Hepatocyte (in vitro differentiated cells): ENCODE measurements at regions not wholly inside any gene's neighbourhood (a gene's known extent, or its start where the extent isn't known, plus 50 kb on each side); places are given as distances from the start of the nearest gene placed in this dataset.

Experiments used
- EZH2 ChIP-seq: fragments of 200-600 bp; sonication (generic); IDR thresholded peaks from 2 replicates; pipeline ENCODE4 v1.6.1; 2016; ENCODE audit warnings: antibody characterized with exemption, mild to moderate bottlenecking, borderline replicate concordance
- EZH2phosphoT487 ChIP-seq: fragments of 200-600 bp; sonication (generic); IDR thresholded peaks from one replicate; pipeline ENCODE4 v1.6.1; 2018; ENCODE audit warnings: antibody characterized with exemption, mild to moderate bottlenecking, low read depth, moderate library complexity; ENCODE audit not compliant: unreplicated experiment, severe bottlenecking
- TF ChIP-seq, protein P1 (sequence below): fragments of 200-600 bp; sonication (generic); IDR thresholded peaks from 2 replicates; pipeline ENCODE4 v1.5.1; 2016; ENCODE audit warnings: antibody characterized with exemption, mild to moderate bottlenecking; ENCODE audit not compliant: poor library complexity

GRCh38 chr2:201559067-201559710 is 84.1 kb downstream of the TMEM237 start:
- TF ChIP-seq, protein P1, sequence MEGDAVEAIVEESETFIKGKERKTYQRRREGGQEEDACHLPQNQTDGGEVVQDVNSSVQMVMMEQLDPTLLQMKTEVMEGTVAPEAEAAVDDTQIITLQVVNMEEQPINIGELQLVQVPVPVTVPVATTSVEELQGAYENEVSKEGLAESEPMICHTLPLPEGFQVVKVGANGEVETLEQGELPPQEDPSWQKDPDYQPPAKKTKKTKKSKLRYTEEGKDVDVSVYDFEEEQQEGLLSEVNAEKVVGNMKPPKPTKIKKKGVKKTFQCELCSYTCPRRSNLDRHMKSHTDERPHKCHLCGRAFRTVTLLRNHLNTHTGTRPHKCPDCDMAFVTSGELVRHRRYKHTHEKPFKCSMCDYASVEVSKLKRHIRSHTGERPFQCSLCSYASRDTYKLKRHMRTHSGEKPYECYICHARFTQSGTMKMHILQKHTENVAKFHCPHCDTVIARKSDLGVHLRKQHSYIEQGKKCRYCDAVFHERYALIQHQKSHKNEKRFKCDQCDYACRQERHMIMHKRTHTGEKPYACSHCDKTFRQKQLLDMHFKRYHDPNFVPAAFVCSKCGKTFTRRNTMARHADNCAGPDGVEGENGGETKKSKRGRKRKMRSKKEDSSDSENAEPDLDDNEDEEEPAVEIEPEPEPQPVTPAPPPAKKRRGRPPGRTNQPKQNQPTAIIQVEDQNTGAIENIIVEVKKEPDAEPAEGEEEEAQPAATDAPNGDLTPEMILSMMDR = no peak
- TF ChIP-seq EZH2phosphoT487 (no peak), EZH2 (no peak)
